Stimulated activated CD4-positive, alpha-beta T cell treated with anti-CD3 and anti-CD28 coated beads, Interleukin-12 subunit alpha, Interleukin-12 subunit beta, amount 100 ng/mL, for 24 hours (primary cell): ENCODE measurements at regions not wholly inside any gene's neighbourhood (a gene's known extent, or its start where the extent isn't known, plus 50 kb on each side); places are given as distances from the start of the nearest gene placed in this dataset.
"Not testable (repeated sequence)": the region's sequence is repeated elsewhere in the genome, so short reads cannot be mapped to it uniquely, and the experiment has no call there.

Source experiments
- DNase-seq, 2 experiments: peaks; one replicate each; pipeline ENCODE4 v3.0.0-alpha.2; 2020; ENCODE audit warnings: low read depth in 2 of 2

DNA sequence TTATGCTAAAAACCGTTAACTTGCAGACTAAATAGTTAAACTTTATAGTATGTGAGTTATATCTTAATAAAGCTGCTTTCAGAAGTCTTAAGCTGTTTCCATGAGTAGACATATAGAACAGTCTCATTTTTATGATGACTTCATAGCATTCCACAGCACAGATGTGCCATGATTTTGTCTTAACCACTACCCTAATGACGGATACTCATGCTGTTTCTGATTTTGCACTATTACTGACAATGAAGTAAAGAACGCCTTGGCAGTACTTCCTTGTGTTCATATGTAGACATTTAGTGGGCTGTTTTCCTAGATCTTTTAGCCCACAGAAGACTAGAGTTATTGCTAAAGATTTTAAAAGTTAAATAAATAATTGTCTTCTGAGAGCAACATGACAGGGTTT is 175.6 kb upstream of the RAB6C start:
- DNase-seq, result no peak

DNA sequence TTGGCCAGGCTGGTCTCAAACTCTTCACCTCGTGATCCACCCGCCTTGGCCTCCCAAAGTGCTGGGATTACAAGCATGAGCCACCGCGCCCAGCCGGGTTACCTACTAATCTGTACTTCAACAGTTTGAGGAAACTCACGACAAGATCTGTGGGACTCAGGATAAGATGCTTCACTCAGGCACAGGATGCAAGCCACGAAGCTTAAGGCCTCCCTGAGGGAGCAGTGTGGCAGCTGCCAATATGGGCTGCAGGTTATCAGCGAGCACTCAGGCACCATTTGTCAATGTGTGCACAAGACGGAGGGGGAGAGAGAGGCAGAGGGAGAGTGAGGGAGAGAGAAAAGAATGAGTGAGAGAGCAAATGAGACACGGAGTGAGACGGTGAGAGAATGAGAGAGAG is 173.6 kb upstream of the RAB6C start:
- no peak for DNase-seq

DNA sequence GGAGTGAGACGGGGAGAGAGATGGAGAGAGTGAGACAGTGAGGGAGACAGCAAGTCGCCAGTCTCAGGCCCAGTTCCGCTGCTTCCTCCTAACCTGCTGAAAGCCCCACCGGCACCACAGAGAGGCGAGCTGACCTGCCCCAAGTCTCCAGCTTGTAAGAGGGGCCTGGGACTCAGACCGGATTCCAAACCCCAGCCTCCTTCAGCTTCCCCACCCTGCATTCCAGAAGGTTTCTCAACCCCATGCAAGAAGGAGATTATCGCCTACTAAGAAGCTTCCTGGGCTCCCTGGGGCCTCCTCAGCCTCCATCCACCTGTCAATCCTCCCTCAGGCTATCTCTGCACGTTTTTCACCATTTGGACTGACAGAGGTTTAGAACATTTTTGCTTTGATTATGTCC is 173.1 kb upstream of the RAB6C start:
- no peak for DNase-seq

DNA sequence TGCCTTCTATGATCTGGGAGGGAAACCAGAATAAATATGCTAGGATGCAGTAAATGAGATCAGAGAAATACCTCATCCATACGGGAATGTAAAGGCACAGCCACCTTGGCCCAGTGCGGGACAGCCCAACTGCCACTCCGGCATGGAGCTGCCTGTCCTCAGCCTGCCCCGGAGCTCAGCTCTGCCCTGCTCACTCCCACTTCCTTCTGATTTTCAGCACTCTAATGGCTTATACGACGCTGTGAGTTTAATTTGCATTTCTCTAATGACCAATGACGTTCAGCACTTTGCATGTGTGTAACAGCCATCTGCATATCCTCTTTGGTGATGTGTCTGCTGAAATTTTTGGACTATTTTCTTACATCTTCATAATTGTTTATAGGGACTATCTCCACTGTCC is 172.5 kb upstream of the RAB6C start:
- no peak for DNase-seq

DNA sequence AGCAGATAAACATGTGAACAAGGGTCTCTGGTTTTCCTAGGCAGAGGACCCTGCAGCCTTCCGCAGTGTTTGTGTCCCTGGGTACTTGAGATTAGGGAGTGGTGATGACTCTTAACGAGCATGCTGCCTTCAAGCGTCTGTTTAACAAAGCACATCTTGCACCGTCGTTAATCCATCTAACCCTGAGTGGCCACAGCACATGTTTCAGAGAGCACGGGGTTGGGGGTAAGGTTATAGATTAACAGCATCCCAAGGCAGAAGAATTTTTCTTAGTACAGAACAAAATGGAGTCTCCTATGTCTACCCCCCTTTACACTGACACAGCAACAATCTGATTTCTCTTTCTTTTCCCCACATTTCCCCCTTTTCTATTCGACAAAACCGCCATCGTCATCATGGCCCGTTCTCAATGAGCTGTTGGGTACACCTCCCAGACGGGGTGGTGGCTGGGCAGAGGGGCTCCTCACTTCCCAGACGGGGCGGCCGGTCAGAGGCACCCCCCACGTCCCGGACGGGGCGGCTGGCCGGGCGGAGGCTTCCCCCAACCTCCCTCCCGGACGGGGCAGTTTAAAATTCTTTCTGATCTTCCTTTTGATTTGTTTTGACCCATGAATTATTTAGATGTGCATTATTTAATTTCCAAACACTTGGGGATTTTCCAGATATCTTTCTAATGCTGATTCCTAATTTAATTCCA is 171.7 kb upstream of the RAB6C start:
- DNase-seq, result not testable (repeated sequence)

DNA sequence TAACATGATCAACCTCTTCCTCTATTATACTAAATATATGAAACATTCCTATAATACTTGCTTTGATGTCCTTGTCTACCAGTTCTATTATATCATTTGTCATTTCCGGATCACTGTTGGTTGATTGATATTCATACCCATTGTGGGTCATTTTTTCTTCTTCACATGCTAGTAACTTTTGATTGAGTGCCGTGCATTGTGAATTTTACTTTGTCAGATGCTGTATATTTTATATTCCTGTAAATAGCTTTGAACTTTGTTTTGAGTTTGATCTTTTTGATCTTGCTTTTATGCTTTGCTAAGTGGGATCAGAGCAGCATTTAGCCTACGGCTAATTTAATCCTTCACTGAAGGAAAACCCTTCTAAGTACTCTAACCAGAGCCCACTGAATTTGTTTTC is 168.9 kb upstream of the RAB6C start:
- no peak for DNase-seq

DNA sequence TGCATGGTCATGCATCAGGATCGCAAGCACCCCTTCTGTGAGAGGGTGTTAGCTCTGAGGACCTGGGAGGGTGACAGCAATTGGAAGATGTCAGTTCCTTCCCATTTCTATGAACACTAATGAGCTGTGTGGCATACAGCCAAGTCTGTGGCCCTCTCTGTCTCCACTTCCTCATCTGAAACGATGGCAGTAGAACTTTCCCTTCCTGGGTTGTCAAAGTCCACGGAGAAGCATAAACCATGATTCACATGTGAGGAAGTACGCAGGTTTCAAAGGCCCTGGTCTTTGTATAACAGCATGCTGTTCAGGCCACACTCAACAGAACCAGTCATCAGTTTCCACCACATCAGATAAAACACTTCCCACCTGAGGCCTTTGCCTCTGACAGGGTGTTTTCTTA is 167.4 kb upstream of the RAB6C start:
- DNase-seq, result no peak

DNA sequence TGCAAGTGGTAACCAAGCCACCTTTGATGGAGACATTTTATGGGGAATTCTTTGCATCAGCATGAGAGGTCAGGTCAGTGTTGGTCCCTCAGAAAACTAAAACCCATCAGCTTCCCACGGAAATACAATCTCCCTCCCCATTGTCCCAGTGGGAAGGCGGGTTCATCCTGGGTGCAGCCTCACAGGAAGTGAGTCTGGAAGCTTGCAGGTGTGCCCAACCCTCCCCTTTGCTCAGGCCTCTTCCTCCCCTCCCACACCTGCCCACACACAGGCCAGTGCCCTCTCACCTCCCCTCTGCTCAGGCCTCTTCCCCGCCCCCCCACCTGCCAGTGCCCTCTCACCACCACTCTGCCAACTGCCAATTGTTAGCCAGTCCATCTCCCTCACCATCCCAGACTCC is 166.8 kb upstream of the RAB6C start:
- no peak for DNase-seq

DNA sequence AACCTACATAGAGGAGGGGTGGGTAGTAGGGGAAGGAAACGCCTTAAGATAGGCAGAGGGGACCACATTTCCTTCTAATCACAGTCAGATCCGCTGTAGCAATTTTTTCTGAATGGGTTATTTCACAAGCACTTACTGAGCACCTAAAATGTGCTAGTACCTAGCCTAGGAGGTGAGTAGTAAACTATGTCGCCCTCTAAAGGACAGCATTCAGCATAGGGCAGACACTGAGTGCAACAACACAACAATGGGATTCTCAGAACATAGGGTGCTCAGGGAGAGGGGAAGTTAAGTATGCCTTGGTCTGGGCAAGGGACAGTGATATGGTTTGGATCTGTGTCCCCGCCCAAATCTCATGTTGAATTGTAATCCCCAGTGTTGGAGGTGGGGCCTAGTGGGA is 166.1 kb upstream of the RAB6C start:
- DNase-seq, result no peak

DNA sequence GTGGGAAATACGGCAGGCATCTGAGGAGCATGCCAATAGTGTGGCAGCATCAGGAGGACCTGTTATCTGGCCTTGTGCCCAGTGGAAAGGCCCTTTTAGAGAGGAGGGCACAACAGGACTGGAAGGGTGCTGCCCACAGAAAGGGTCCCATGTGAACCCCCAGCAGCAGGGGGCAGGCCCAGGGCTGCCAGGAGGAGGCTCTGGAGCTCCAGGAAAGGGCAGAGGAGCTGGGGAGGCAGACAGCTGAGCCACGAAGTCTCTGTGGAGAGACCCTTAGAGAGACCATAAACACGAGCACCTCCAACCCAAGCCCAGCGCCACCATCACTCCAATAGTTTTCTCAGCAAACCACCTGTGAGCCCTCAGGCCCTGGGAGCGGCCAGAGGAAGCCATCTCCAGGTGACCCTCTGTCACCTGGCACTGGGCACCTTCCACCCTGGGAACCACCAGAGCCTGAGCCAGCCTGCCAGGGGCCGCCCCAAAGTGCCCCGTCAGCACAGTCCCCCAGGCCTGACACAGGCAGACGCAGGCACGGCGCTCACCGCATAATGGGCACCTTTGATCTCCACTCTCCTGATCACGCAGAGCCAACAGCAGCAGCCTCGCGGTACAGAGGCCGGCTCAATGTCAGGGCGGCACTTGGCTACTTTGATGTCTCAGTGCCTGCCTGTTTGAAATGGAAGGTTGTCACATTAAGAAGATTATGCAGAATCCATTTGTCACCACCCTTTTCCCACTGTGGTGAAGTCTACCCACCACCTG is 162.5 kb upstream of the RAB6C start:
- DNase-seq, result no peak

DNA sequence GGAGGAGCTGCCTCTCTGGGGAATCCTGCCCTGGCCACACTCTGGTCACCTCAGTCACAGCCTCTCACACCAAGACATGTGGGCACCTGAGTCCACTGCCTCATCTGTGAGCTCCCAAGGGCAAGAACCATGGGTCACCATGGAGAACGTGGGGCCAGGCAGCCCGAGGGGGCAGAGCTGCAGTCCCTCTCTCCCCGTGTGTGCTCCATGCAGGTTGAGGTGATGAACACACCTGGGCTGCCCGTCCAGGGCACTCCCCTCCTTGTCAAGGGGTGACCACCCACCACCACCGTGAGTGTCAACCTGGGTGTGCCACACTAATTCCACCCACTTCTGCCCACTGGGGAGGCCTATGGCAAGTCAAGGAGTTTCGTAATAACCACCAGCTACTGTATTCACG is 159.6 kb upstream of the RAB6C start:
- DNase-seq, result no peak

DNA sequence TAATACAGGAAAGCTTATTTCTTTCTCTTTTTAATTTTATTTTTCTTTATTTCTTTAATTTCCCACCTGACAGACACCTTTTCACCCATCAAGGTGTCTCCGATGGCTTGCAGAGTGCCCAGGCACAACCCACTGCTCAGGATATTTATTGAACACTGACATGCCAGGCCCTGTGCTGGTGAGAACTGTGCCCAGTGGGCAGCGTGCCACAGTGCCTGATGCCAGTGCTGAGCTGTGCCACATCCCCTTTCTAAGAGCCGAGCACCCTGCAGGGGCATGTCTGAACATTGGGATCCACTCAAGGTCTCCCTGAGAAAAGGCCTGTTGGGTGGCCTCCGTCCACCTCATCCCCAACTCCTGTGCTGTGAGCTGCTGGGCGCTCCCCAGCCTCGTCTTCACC is 158.6 kb upstream of the RAB6C start:
- DNase-seq, result no peak

DNA sequence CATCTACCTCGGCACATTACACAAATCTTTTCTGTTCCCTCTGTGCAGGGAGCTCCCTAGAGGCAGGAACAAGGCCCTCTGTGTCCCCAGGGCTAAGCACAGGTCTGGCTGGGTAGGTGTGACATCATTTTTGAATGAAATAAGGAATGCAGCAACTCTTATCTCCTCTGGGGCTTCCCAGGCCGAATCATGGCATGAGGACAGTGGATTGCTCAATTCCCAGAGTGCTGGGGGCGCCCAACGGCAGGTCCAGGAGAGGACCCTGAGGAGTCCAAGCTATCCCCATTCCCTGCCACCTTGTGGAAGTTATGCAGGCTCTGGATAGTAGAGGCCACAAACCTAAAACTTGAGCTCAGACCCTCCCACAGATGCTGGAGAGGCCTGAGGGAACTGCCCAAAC is 158.0 kb upstream of the RAB6C start:
- DNase-seq, result no peak

DNA sequence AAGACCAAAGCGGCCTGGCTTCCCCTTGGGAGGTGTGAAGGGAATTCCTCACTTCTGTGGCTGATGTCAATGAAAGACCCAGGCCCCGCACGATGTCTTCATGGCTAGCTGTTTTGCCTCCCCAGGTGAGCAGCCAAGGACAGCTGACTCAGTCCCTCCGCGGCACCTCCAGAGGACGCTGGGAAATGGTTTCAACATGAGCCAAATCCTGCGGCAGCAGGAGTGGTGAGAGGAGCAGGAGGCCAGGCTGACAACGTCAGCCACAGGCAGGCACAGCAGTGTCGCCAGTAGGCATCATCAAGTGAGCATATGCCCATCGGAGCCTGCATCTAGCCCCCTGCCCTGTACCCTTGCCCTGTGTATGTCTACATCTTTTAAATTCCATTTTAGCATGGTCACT is 156.4 kb upstream of the RAB6C start:
- no peak for DNase-seq

DNA sequence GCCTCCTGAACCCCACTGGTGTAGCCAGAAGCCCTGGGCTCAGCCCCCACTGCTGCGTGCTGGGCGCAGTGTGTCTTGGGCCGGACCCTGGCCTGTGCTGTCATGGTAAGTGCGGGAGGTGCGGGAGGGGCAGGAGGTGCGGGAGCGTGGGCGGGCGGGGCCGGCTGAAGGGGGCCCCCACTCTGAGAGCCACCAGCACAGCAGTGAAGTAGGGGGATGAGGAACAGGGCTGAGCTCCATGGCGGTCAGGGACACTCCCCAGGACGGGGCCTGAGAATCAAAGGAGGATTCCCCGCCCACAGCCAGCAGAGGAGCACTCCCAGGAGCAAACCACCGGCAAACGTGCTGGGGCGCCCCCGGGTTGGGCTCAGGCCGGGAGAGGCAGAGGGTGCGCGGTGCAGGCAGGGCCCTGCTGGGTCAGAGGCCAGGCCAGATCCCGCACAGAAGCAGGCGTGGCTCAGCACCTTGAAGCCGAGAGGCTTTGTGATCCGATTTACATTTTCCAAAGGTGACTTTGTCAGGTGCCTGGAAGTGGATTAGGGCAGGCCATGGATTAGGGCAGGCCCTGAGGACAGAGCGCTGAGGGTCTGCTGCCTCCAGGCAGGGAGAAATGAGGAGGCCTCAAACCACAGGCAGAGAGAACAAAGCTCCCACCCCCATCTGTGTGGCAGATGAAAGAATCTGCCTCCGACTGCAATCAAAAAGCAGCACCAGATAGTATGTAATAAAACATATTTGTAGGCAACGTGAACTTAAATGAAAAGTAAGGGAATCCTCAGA is 152.0 kb upstream of the RAB6C start:
- no peak for DNase-seq

DNA sequence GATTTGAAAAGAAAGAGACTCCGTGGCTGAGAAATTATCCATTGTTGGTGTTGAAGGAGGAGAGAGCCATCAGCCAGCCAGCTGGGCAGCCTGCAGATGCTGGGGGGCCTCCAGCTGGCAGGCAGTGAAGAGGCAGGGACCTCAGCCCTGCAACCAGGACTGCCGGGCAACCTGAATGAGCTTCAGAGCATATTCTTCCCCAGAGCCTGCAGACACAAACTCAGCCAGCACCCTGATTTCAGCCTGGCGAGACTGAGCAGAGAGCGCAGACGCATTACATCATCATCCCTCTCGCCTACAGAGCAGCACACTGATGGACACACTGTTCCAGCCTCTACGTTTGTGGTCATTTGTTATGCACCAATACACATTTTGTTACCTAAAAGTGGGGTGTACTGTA is 150.7 kb upstream of the RAB6C start:
- DNase-seq, result no peak

DNA sequence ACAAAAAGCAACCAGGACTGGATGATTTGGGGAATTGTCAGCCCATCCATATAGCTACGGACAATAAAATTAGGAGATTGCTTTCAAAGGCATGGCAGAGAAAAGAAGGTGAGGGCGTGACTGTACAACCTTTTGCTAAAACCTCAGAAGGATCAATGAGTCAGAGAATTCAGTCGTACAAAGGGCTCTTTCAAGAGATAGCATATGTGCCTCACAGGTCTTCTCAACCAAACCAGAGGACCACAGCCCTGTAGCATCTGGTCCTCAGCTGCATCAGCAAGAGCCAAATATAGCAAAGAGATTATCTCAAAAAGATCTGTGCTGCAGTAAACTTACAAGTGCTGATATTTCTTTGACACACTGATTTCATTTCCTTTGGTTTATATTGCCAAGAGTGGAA is 149.9 kb upstream of the RAB6C start:
- no peak for DNase-seq

DNA sequence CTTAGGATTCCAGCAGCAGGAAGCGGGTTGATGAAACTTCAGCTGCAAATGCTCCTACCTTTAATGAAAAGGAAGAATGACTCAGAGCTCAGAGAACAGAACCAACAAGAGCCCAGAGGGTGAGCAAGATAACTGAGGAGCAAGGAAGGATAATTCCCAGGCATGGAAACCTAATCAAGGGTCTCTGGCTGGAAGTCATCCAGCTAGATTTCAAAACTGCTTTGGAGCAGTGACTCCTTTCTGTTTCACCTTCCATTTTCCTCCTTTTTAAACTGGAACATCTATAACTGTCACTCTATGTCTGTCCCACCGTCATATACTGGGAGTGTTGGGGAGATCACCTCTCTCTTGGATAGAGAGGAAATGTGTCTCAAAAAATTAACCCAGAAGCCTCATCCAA is 148.4 kb upstream of the RAB6C start:
- DNase-seq, result no peak

DNA sequence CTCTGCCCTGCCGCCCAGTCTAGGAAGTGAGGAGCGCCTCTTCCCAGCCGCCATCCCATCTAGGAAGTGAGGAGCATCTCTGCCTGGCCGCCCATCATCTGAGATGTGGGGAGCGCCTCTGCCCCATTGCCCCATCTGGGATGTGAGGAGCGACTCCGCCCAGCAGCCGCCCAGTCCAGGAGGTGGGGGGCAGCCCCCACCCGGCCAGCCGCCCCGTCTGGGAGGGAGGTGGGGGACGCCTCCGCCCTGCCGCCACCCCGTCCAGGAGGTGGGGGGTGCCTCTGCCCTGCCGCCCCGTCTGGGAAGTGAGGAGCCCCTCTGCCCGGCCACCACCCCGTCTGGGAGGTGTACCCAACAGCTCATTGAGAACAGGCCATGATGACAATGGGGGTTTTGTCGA is 146.0 kb upstream of the RAB6C start:
- not testable (repeated sequence) for DNase-seq

DNA sequence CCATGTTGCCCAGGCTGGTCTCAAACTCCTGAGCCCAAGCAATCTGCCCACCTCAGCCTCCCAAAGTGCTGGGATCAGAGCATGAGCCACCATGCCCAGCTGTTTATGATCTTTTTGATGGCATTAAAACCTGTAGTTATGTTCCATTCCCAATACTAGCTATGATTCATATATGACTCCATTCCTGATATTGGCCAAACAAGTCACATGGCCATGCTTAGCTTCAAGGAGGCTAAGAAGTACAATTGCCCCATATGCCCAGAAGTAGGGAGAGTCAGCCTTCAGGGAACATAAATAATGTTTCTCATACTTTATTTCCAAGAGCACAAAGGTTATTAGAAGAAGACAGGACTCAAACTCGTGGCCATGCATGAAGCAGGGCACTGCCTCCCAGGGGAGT is 132.4 kb upstream of the RAB6C start:
- DNase-seq, result no peak

DNA sequence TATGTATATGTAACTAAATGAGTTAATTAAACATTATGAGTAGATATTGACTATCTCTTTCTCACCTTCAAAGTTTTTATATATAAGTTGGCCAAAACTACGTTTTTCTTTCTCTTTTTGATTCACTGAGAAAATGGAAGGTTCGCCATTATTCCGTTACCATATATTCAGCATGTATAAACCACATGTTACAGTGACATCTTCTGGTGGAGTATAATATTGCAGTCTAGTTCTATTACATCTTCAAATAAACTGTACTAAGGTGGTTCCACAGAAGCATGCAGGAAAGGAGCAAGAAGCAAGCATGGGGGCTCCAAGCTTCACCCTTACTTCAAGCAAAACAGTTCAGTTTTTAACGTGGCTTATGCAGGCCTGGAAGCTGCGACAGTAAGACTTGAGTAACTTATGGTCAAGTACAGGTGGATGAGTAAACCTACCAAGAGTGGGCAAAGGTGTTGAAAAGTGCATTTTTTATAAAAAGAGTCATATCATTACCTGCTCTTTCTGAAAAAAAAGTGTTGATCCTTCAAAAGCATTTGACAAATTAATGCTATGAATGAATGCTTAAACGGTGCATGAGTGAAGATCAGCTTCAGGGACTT is 129.8 kb upstream of the RAB6C start:
- no peak for DNase-seq

DNA sequence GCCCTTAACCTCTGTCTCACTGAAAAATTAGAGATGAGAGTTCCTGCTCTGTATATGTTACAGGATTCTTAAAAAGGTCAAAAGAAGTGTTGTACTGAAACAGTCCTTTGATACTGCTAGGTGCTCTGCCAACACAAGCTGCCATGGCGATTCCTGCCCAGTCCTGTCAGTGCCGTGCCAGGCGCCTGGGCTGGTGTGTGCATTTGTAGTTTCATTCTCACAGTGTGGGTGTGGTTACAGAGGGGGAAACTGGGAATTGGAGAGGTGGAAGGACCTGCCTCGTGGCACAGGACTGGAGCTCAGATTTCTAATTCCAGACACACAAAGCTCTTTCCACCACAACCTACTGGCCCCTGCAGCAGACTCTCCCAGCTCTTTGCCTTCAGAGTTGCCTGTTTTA is 122.3 kb upstream of the RAB6C start:
- no peak for DNase-seq

DNA sequence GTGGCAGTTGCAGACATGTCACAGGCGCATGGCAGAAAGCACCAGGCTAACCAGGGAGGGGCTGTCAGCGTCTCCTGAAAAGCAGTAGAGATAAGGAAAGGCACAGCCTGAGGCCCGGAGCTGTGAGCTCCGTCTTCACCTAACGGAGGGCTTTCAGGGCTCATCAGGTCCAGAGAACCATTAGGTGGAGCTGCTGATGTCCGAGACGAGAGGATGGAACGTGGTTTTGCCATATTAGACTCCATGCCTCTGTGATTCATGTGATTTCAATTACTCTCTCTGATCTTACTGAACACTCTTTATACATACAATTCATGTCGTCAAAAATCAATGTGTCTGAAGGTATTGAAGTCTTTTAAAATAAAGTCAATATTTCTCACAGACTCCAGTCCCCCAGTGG is 120.3 kb upstream of the RAB6C start:
- DNase-seq, result no peak
